Colonic mucosa (tissue), 4 donors: ENCODE measurements at regions not wholly inside any gene's neighbourhood (a gene's known extent, or its start where the extent isn't known, plus 50 kb on each side); places are given as distances from the start of the nearest gene placed in this dataset.

Experiments
- DNase-seq: peaks from one replicate; pipeline ENCODE4 v3.0.0-alpha.2; 2020
- H3K27ac ChIP-seq: fragments of 200-600 bp; one replicate; pipeline ENCODE4 v1.8.0; 2021
- H3K27me3 ChIP-seq: fragments of 200-600 bp; one replicate; pipeline ENCODE4 v1.8.0; 2021
- H3K36me3 ChIP-seq: fragments of 200-600 bp; one replicate; pipeline ENCODE4 v1.8.0; 2021
- H3K4me1 ChIP-seq: fragments of 200-600 bp; one replicate; pipeline ENCODE4 v1.8.0; 2021; ENCODE audit warnings: mild to moderate bottlenecking
- H3K4me3 ChIP-seq: fragments of 200-600 bp; one replicate; pipeline ENCODE4 v1.8.0; 2021
- H3K9ac ChIP-seq, 2 donors: one replicate each; pipeline ENCODE4 v1.7.0; 2013; ENCODE audit warnings: control low read depth in 2 of 2, low read depth in 2 of 2, low read length in 2 of 2
- H3K9me3 ChIP-seq: fragments of 200-600 bp; one replicate; pipeline ENCODE4 v1.8.0; 2021
- intact Hi-C: fragments of 100-400 bp; cut with DNase I; formaldehyde crosslinking; loops from one replicate; pipeline ENCODE4 v1.14.1; 2022
- TF ChIP-seq, protein P1 (sequence below): fragments of 200-600 bp; IDR thresholded peaks from one replicate; pipeline ENCODE4 v1.8.0; 2022; ENCODE audit warnings: antibody characterized with exemption, mild to moderate bottlenecking
- donor health status: healthy.
- donor health status: DM: no; HTN: no; CAD: no.
- donor health status: DM: no; HTN: no; CAD: no.

DNA sequence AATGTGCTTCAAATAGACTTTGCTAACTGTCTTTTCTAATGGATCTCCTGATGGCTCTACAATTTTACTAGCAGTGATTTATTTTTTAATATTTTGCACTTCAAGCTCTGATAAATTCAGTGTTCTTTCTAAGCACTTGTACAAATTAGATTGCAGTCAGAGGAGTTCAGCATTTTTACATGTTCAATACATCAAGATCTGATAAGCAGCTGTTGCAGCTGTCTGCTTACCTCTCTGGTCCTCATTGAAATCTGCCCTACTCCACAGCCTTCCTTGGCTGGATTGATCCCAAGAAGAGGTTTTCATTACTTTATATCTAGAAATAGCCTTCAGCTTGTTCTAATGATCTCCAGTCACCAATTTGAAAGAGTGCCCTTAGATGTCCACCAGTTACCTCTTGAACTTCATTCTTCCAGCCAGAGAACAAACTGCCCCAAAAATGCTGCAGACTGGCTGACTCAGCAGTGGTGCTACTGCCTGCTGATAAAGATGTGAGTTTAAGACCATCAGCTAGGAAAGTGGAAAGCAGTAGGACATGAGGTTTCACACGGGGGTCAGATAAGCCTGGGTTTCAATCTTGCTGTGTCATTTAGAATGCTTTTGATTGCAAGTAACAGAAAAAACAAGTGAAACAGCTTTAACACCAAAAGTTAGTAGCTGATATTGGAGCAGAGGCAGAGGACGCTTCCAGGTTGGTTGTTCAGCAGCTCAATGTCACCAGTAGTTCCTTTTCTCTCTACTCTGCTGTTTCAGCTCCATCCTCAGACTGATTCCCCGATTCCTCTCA lies 350.9 kb upstream of the NPVF start:
- H3K4me1 ChIP-seq: peaks cover 7% of the 10 kb centered on the region
- H3K27me3 ChIP-seq: no peaks in the 10 kb centered on the region
- intact Hi-C loops: no loop called here
- H3K9me3 ChIP-seq: no peaks in the 10 kb centered on the region
- H3K36me3 ChIP-seq: no peaks in the 10 kb centered on the region
- H3K4me3 ChIP-seq: no peak overlapping the region
- no peak for DNase-seq
- H3K27ac ChIP-seq: peak overlapping the region; percentile 41
- TF ChIP-seq, protein P1, sequence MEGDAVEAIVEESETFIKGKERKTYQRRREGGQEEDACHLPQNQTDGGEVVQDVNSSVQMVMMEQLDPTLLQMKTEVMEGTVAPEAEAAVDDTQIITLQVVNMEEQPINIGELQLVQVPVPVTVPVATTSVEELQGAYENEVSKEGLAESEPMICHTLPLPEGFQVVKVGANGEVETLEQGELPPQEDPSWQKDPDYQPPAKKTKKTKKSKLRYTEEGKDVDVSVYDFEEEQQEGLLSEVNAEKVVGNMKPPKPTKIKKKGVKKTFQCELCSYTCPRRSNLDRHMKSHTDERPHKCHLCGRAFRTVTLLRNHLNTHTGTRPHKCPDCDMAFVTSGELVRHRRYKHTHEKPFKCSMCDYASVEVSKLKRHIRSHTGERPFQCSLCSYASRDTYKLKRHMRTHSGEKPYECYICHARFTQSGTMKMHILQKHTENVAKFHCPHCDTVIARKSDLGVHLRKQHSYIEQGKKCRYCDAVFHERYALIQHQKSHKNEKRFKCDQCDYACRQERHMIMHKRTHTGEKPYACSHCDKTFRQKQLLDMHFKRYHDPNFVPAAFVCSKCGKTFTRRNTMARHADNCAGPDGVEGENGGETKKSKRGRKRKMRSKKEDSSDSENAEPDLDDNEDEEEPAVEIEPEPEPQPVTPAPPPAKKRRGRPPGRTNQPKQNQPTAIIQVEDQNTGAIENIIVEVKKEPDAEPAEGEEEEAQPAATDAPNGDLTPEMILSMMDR: no peak
- H3K9ac ChIP-seq: peak overlapping the region in 1 of 2 donors; percentile 35

DNA sequence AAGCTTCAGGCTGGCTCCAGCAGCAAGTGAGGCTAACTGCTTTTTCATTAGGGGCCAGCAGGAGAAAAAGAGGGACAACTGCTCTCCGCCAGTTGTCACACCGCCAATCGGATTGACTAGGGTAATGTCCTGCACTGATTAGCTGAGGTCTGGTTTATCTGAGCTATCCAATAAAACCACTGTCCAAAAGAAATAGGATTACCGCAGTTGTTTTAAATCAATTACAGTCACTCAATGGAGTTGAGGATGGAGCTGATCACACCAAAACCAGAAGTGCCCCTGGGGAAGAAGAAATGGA lies 351.4 kb upstream of the NPVF start:
- intact Hi-C loops: no loop called here
- H3K36me3 ChIP-seq: no peaks in the 10 kb centered on the region
- peak overlapping the region in 1 of 2 donors; percentile 35 for H3K9ac ChIP-seq
- peaks cover 7% of the 10 kb centered on the region for H3K4me1 ChIP-seq
- no peaks in the 10 kb centered on the region for H3K27me3 ChIP-seq
- no peak for DNase-seq
- TF ChIP-seq, protein P1: no peak
- H3K27ac ChIP-seq: peak overlapping the region; percentile 41
- H3K9me3 ChIP-seq: no peaks in the 10 kb centered on the region
- no peak overlapping the region for H3K4me3 ChIP-seq

DNA sequence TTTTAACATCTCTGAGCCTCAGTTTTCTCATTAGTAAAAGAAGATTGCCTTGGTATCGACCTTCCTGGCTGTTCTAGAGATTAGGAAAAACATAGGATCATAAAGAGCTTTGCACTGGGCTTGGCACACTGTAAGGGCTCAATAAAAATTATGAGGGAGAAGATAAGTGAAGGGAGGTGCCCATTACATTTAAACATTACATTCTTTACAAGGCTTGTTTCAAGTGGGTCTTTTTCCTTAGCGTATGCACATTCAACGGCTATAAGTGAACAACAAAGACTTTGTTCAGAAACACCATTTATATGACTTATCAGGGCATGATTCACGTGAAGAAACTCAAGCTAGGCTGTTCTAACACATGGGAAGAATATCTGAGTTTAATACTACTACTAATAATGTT lies 351.9 kb upstream of the NPVF start:
- peak overlapping the region in 1 of 2 donors; percentile 35 for H3K9ac ChIP-seq
- H3K36me3 ChIP-seq: no peaks in the 10 kb centered on the region
- intact Hi-C loops: no loop called here
- H3K27me3 ChIP-seq: no peaks in the 10 kb centered on the region
- TF ChIP-seq, protein P1: no peak
- DNase-seq: peak; percentile 35
- no peak overlapping the region for H3K4me3 ChIP-seq
- peaks cover 7% of the 10 kb centered on the region for H3K4me1 ChIP-seq
- H3K27ac ChIP-seq: peak overlapping the region; percentile 67
- no peaks in the 10 kb centered on the region for H3K9me3 ChIP-seq

DNA sequence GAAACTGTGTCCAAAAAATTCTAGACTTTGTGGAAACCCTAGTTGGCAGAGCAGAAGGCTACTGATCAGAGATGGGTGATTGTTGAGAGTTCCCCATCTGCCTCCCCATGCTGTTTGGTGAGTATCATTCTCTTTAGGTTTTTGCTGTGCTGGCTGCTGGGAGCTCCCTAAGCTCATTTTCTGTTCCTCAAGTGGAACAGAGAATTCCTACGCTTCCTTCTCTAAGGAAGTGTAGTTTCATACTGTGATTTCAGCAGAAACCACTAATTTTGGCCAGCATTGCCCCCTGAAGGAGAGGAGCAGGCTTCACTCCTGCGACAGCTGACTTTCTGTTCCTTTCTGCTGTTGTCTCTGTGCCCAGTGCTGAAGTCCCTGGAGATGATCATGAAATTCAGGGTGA lies 355.3 kb upstream of the NPVF start:
- TF ChIP-seq, protein P1: no peak
- intact Hi-C loops: no loop called here
- DNase-seq: no peak

DNA sequence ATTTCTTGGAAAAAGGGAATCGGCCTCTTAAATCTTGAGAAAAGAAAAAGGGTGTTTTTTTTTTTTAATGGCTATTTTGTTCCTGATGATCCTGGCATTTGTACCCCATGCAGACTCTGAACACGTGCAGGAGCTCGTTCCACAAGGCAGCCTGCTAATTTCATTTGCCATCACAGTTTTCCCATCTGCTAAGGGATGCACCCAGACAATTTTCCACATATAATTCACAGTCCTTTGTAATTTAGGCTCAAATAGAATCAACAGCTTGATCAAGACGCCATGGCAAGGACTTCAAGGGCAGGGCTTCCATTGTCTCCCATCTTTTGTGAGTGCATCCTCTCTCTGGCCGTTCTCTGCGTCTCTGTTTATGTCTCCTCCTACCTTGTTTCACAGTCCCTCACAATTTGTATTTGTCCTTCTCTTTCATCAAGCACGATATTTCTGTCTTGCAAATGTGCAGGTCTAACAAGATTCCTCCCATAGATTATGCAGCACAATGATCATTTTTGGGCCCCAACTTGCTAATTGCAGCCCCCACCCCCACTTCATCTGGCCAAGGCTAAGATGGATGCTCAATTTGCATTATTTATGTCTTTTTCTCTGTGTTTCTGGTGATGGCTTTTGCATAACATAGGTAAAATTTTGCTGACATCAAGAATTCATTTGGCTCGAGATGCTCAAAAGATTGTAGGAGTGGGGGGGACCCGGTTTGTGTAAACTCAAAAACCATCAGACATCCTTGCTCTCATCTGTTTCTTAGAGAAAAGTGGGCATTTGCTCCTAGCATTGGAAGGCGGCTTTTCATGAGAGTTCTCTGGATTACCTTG lies 356.0 kb upstream of the NPVF start:
- intact Hi-C loops: no loop called here
- H3K27me3 ChIP-seq: no peaks in the 10 kb centered on the region
- DNase-seq: no peak
- H3K27ac ChIP-seq: no peak overlapping the region
- no peaks in the 10 kb centered on the region for H3K9me3 ChIP-seq
- TF ChIP-seq, protein P1: no peak
- no peak overlapping the region for H3K9ac ChIP-seq
- H3K4me3 ChIP-seq: no peak overlapping the region
- H3K36me3 ChIP-seq: no peaks in the 10 kb centered on the region
- H3K4me1 ChIP-seq: peaks cover 6% of the 10 kb centered on the region

More for the DNA sequence above, 355.3 kb upstream of the NPVF start:
- Histone ChIP-seq H3K27me3 (no peaks in the 10 kb centered on the region), H3K9ac (no peak overlapping the region), H3K4me1 (peaks cover 7% of the 10 kb centered on the region), H3K27ac (no peak overlapping the region), H3K4me3 (no peak overlapping the region), H3K9me3 (no peaks in the 10 kb centered on the region), H3K36me3 (no peaks in the 10 kb centered on the region)
